Neural progenitor cell (in vitro differentiated cells): ENCODE measurements at regions not wholly inside any gene's neighbourhood (a gene's known extent, or its start where the extent isn't known, plus 50 kb on each side); places are given as distances from the start of the nearest gene placed in this dataset.
"Not testable (repeated sequence)": the region's sequence is repeated elsewhere in the genome, so short reads cannot be mapped to it uniquely, and the experiment has no call there.

ENCODE experiments used
- DNase-seq: peaks from one replicate; pipeline ENCODE4 v3.0.0-alpha.2; 2016; ENCODE audit warnings: low spot score
- H2AFZ ChIP-seq: fragments of 200-600 bp; sonication (generic); replicated peaks from 2 replicates; pipeline ENCODE4 v1.6.1; 2016; ENCODE audit warnings: antibody characterized with exemption
- H3F3A ChIP-seq: fragments of 200-600 bp; sonication (generic); 2 replicates; pipeline ENCODE4 v1.6.1; 2016; ENCODE audit warnings: antibody characterized with exemption, low read depth
- H3K27ac ChIP-seq: fragments of 200-600 bp; sonication (generic); 2 replicates; pipeline ENCODE4 v1.5.1; 2016; ENCODE audit warnings: mild to moderate bottlenecking
- H3K27me3 ChIP-seq: fragments of 200-600 bp; sonication (generic); 2 replicates; pipeline ENCODE4 v1.6.1; 2016; ENCODE audit warnings: mild to moderate bottlenecking, moderate library complexity
- H3K36me3 ChIP-seq: fragments of 200-600 bp; sonication (generic); 2 replicates; pipeline ENCODE4 v1.5.1; 2016
- H3K4me1 ChIP-seq: fragments of 200-600 bp; sonication (generic); 2 replicates; pipeline ENCODE4 v1.6.1; 2016; ENCODE audit warnings: mixed run types
- H3K4me2 ChIP-seq: fragments of 200-600 bp; sonication (generic); 2 replicates; pipeline ENCODE4 v1.6.1; 2016
- H3K4me3 ChIP-seq: fragments of 200-600 bp; sonication (generic); 2 replicates; pipeline ENCODE4 v1.5.1; 2016
- H3K79me2 ChIP-seq: fragments of 200-600 bp; sonication (generic); 2 replicates; pipeline ENCODE4 v1.6.1; 2016; ENCODE audit warnings: low read depth
- H3K9ac ChIP-seq: fragments of 200-600 bp; sonication (generic); 2 replicates; pipeline ENCODE4 v1.6.1; 2016
- H3K9me3 ChIP-seq: fragments of 200-600 bp; sonication (generic); 2 replicates; pipeline ENCODE4 v1.5.1; 2016; ENCODE audit warnings: low read depth
- H4K20me1 ChIP-seq: fragments of 200-600 bp; sonication (generic); 2 replicates; pipeline ENCODE4 v1.6.1; 2016; ENCODE audit warnings: low read depth
- H3K27ac Mint-ChIP-seq: 3 replicates; pipeline ENCODE4 v1.8.0; 2021; ENCODE audit warnings: mixed read lengths
- H3K27me3 Mint-ChIP-seq: 2 replicates; pipeline ENCODE4 v1.8.0; 2022; ENCODE audit warnings: low read depth, mild to moderate bottlenecking, inconsistent platforms, moderate library complexity, mixed read lengths; ENCODE audit not compliant: insufficient read depth
- H3K36me3 Mint-ChIP-seq: 3 replicates; pipeline ENCODE4 v1.8.0; 2021; ENCODE audit warnings: mixed read lengths
- H3K4me1 Mint-ChIP-seq: 3 replicates; pipeline ENCODE4 v1.8.0; 2021; ENCODE audit warnings: mixed read lengths
- H3K4me3 Mint-ChIP-seq: 3 replicates; pipeline ENCODE4 v1.8.0; 2021; ENCODE audit warnings: mild to moderate bottlenecking, moderate library complexity, mixed read lengths
- H3K9me3 Mint-ChIP-seq: 3 replicates; pipeline ENCODE4 v1.8.0; 2020; ENCODE audit warnings: mixed read lengths
- CTCF ChIP-seq: fragments of 200-600 bp; sonication (generic); IDR thresholded peaks from 2 replicates; pipeline ENCODE4 v1.5.1; 2017; ENCODE audit warnings: antibody characterized with exemption, mild to moderate bottlenecking
- EZH2 ChIP-seq: fragments of 200-600 bp; sonication (generic); IDR thresholded peaks from 2 replicates; pipeline ENCODE4 v1.6.1; 2017; ENCODE audit warnings: antibody characterized with exemption, mild to moderate bottlenecking, moderate library complexity
- EZH2phosphoT487 ChIP-seq: fragments of 200-600 bp; sonication (generic); IDR thresholded peaks from 2 replicates; pipeline ENCODE4 v1.6.1; 2017; ENCODE audit warnings: antibody characterized with exemption

- H3K4me2 ChIP-seq: no peak overlapping the region
- peaks cover 43% of the 10 kb centered on the region for H3K9me3 Mint-ChIP-seq
These were observed 3898.2 kb upstream of the OR11H1 start for GRCh38 chr22:11629661-11630385.

GRCh38 chr22:11630386-11631084 lies 3897.5 kb upstream of the OR11H1 start:
- H3K36me3 Mint-ChIP-seq: peaks cover 11% of the 10 kb centered on the region
- not testable (repeated sequence) for H2AFZ ChIP-seq, H3K4me1 Mint-ChIP-seq, H3K4me3 ChIP-seq, H3K27me3 ChIP-seq, H3K79me2 ChIP-seq, DNase-seq, H3K27ac ChIP-seq, H3K9ac ChIP-seq, H3K4me2 ChIP-seq, H4K20me1 ChIP-seq, H3K4me1 ChIP-seq, H3F3A ChIP-seq, H3K27ac Mint-ChIP-seq, H3K36me3 ChIP-seq
- peaks cover 12% of the 10 kb centered on the region for H3K27me3 Mint-ChIP-seq
- peak overlapping the region; percentile 21 for H3K4me3 Mint-ChIP-seq
- H3K9me3 Mint-ChIP-seq: peaks cover 36% of the 10 kb centered on the region
- H3K9me3 ChIP-seq: peaks cover 27% of the 10 kb centered on the region

More at GRCh38 chr22:11629661-11630385, 3898.2 kb upstream of the OR11H1 start:
- Histone ChIP-seq H3K4me1 (no peaks in the 10 kb centered on the region), H4K20me1 (no peaks in the 10 kb centered on the region), H3K4me3 (no peak overlapping the region), H3K27ac (no peak overlapping the region), H3K9me3 (peaks cover 28% of the 10 kb centered on the region), H3K79me2 (no peaks in the 10 kb centered on the region), H3K9ac (no peak overlapping the region), H2AFZ (no peak overlapping the region), H3K36me3 (no peaks in the 10 kb centered on the region), H3F3A (no peaks in the 10 kb centered on the region), H3K27me3 (no peaks in the 10 kb centered on the region)
- H3K27me3 Mint-ChIP-seq: peaks cover 12% of the 10 kb centered on the region
- H3K4me3 Mint-ChIP-seq: no peak overlapping the region
- peaks cover 11% of the 10 kb centered on the region for H3K36me3 Mint-ChIP-seq
- no peak overlapping the region for H3K27ac Mint-ChIP-seq
- TF ChIP-seq CTCF (no peak), EZH2 (no peak), EZH2phosphoT487 (no peak)
- no peak for DNase-seq
- H3K4me1 Mint-ChIP-seq: peaks cover 3% of the 10 kb centered on the region
